ENCODE measurements at regions not wholly inside any gene's neighbourhood (a gene's known extent, or its start where the extent isn't known, plus 50 kb on each side); places are given as distances from the start of the nearest gene placed in this dataset.
"Not testable (repeated sequence)": the region's sequence is repeated elsewhere in the genome, so short reads cannot be mapped to it uniquely, and the experiment has no call there.

GRCh38 chr9:33740958-33741357 lies 54.4 kb upstream of the PRSS3 start:
- DNase-seq, result not testable (repeated sequence)

- DNase-seq, result no peak
These were observed 53.3 kb upstream of the PRSS3 start for GRCh38 chr9:33742051-33742450.

- DNase-seq, result no peak
These were observed 52.8 kb upstream of the PRSS3 start for GRCh38 chr9:33742519-33742918.

Measured in NK-92 treated with Interleukin-12 subunit alpha and Interleukin-12 subunit beta, amount 100 ng/mL, for 24 hours (cell line).